Inflammatory macrophage treated with lipopolysaccharide for 1 hour (primary cell): ENCODE measurements at regions not wholly inside any gene's neighbourhood (a gene's known extent, or its start where the extent isn't known, plus 50 kb on each side); places are given as distances from the start of the nearest gene placed in this dataset.

Experiments
- DNase-seq, 2 donors: peaks; one replicate each; pipeline ENCODE4 v3.0.0-alpha.2; 2020 to 2022

DNA sequence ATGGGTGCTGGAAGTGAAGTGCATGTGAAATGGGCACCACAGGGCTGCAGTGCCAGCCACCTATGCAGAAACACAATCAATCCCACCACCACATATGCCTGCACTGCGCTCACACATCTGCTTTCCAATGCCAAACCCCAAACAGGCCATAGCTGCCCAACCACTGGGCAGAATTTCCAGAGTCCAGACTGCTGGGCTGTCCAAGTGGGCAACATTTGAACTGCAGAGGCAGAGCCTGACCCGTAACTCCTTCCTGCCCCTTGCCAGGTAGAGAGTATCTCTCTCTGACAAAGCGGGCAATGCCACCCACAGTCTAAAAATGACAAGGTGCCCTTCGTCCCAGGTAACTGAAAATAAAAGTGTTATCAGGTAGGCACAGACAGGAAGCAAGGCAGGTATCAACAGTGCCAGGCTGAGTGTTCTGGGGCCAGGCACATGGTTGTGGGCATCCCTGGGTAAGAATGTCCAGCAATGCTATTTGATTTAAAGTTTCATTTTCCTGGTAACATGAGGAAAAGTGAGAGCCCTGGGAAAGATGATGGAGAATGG, 79.5 kb downstream of the FOXA2 start:
- no peak for DNase-seq

DNA sequence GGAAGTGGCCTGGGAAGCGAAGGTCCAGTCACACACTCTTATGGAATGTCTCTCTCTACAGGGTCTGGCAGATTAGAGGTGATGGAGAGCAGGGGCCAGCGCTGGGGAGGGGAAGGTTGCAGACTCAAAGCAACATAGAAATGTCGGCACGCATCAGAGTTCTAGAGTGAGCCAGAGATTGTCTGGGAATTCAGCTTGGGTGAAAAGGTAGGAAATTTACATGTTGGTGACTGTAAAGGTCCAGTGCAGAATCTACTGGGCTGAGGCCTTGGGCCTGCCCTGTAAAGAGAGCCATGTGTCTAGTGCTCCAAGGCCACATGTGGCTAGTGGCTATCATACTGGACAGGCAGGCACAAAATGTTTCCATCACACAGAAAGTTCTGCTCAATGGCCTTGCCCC, 80.8 kb downstream of the FOXA2 start:
- no peak for DNase-seq

DNA sequence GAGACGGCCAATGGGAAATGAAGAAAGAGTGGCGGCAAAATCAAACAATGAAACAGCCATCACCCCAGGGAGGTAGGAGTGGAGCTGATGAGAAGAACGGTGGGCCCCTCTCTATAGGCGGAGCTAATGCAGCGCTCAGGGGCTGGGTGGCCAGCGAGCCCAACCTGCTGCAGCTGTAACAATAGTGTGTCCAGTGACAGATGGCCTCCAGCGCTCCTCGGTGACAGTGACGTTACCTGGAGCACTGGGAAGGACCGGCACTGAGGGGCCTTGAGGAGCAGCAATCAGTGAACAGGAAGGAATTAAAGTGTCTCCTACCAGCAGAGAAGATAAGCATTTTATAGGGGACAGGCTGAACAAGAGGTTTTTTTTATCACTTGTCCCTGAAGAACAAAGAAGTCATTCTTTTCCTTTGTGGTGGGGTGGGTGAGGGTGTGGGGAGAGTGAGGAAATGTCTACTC, 81.6 kb downstream of the FOXA2 start:
- DNase-seq = no peak

DNA sequence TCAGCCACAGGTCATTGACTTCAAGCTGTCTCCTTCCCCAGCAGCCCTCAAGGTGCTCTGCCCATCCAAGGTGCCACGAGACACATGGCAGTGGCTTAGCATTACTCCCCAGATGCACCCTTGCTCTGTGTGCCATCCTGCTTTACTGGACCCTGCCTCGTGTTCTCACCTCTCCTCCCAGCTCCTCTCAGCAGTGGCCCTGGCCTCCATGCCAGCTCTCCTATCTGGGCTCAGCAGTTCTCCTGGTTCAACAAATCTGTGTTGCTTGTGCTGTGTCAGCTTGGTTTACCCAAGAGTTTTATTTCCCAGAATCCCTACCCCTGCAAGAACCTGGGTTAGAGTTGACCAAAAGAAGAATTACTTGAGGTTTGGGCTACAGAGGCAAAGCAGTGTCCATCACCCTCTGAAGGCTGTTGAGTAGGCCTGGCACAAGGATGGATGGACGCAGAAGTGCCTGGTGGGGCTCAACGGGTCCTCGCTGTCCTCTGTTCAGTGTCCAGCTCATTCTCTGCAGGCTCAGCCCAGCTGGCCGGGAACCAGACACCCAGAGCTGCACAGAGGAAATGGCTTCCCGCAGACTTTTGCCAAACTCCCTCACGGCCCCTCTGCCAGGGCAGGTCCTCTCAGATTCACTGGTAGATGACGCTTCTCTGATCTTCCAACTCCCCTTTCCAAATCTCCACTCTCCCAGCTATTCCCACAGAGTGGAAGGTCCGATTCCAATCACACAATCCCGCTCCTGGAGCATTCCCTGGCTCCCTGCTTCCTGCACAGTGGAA, 82.6 kb downstream of the FOXA2 start:
- DNase-seq = no peak

DNA sequence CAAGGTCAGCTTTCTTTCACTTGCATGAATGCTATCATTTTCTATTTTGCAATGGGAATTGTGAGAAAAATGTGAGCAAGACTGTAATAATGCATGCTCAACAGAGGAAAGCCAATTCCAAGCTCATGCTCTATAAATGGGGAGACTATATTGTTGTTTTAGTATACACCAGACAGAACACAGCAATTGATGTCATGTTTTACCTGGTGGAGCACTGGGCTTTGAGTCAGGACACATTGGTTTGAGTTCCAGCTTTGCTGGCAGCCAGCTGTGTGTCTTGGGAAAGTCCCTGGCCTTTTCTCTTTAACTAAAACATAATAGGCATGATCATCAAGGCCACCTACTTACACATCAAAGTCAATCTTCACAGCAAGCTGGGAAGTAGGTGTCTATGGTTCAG, 83.3 kb downstream of the FOXA2 start:
- DNase-seq = no peak

DNA sequence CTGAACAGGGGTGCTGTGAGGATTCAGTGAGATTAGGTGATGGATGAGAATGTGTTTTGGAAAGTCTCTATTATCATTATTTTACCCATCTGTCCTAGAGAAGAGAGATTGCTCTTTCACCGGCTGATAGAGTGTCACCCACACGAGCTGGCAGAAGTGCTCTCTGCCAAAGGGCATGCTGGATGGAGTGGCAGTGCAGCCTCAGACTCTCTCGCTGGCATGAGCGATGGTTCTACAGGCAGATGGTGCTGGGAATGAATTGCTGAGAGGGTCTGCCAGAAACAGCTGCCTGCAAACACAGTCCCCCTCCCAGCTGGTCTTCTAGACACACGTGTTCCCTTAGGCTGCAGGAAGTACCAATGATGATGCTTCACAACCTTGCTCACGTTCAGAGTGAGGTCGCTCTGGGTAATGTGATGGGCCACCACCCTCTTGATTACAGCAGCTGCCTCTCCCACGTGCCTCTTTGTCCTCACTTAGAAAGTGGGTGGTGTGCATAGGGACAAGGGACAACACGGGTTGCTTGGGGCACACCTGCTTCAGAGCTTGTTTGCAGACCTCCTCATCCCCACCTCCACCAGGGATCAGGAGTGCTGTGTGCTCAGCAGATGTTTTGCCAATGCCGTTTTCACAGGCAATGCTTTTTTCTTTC, 84.7 kb downstream of the FOXA2 start:
- DNase-seq = no peak

GRCh38 chr20:22496817-22497216, 87.6 kb downstream of the FOXA2 start:
- no peak for DNase-seq

DNA sequence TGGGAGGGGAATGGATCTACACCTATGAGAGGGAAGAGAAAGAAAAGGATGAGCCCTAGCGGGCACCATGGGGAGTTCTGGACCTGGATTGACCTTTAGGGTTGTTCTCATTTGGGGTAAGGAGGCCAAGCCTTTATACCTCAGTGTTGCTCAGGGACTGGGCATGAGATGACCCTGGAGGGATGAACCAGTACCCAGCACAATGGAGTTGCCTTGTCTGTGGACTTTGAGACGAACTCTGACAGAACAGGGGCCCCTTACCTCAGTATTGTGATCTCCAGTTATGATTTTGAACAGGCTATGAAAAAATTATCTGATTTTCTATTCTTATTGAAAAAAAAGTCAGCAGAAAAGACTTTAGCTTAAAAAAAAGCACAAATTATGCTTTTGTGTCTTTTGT, 88.6 kb downstream of the FOXA2 start:
- DNase-seq = no peak

DNA sequence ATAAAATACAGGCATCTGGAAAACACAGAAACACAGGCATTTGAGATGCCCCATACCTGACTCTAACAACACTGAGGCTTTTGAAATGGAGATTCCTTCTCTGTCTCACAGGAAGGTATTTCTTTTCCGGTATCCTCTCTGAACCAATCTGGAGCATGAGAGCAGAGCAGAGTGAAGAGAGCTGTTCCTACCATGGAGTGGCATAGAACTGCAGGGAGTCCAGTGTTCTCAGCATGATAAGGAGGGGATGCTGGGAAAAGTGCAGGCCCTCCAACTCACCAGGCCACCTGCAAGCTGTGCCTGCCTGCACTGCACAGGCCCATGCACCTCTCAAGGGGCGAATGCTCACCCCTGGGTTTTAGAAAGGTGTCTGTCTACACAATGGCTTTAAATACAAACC, 89.2 kb downstream of the FOXA2 start:
- no peak for DNase-seq

DNA sequence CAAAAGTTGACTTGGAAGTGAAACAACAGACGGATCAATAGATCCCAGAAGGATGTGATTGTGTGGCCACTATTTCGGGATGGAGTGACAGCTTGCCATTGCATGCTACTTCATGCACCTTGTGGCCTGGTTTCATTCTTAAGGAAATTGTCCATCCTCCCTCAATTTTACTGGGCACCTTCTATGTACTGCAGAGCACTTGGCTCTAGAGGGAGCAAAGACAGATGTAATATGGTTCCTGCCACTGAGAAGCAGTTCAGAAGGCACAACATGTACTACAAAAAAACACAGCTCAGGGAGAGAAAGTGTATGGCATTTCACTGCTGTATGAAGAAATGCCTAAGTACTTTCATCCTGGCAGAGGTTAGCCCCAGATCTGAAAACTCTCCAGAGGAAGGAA, 91.9 kb downstream of the FOXA2 start:
- no peak for DNase-seq

- DNase-seq = no peak
These were observed 93.2 kb downstream of the FOXA2 start for GRCh38 chr20:22491194-22491505.

- DNase-seq = no peak
These were observed 93.8 kb downstream of the FOXA2 start for GRCh38 chr20:22490287-22491193.

GRCh38 chr20:22489626-22490286, 94.6 kb downstream of the FOXA2 start:
- DNase-seq = no peak

- no peak for DNase-seq
These were observed 104.0 kb downstream of the FOXA2 start for GRCh38 chr20:22480336-22480735.

- no peak for DNase-seq
These were observed 108.7 kb downstream of the FOXA2 start for GRCh38 chr20:22475662-22476061.

GRCh38 chr20:22474224-22474623, 110.1 kb downstream of the FOXA2 start:
- no peak for DNase-seq

GRCh38 chr20:22473293-22473692, 111.1 kb downstream of the FOXA2 start:
- DNase-seq = no peak

DNA sequence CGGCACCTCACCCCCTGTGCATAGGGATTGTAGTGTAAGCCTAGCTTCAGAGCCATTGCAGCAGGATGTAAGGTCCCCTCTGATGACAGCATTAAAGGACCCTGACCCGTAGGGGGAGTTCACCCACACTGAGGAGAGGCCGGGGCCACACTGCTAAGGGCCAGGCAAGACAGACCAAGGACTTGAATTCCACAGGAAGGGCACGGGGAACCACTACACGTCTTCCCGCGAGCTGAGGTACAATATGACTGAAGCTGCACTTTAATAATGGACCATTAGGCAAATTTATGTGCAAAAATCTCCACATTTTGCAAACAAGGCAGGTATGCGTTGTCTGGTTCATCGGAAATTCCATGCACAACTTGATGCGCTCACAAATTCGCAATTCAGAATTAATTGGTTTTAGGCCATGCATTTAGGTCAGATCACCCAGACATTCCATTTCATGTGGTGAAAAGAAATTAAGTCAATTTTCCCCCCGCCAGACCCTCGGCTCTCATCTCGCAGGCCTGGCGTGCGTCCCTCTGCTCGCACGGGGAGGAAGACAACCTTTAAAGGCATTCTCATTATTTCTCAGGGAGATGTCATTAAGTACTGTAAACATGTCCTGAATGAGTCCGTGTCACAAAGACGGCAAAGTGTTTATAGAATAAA, 111.8 kb downstream of the FOXA2 start:
- DNase-seq = no peak

DNA sequence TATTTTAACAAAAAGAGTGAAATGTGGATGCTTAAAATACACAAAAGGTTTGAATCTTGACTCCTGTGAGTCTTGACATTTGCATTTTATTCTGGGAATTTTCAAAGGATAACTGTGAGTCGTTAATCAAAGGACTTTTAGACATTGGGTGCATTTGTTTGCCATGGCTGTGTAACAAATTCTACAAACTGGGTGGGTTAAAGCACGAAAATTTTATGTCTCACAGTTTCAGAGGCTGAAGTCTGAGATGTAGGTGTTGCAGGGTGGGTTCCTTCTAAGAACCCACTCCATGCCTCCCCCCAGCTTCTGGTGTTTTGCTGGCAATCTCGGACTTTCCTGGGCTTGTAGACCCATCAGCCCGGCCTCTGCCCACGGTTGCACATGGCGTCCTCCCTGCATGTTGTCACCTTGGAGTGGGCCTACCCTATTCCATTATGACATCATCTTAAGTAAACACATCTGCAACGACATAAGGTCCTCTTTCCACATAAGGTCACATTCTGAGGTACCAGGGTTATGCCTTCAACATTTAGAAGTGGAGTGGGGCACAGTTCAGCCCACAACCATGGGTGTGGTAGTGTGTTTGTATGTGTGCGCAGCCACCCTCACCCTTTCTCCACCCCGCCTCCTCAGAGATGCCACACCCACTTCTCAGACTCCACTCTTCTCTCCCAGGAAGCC, 113.1 kb downstream of the FOXA2 start:
- no peak for DNase-seq

- DNase-seq = no peak
These were observed 113.7 kb downstream of the FOXA2 start for GRCh38 chr20:22470620-22471026.

DNA sequence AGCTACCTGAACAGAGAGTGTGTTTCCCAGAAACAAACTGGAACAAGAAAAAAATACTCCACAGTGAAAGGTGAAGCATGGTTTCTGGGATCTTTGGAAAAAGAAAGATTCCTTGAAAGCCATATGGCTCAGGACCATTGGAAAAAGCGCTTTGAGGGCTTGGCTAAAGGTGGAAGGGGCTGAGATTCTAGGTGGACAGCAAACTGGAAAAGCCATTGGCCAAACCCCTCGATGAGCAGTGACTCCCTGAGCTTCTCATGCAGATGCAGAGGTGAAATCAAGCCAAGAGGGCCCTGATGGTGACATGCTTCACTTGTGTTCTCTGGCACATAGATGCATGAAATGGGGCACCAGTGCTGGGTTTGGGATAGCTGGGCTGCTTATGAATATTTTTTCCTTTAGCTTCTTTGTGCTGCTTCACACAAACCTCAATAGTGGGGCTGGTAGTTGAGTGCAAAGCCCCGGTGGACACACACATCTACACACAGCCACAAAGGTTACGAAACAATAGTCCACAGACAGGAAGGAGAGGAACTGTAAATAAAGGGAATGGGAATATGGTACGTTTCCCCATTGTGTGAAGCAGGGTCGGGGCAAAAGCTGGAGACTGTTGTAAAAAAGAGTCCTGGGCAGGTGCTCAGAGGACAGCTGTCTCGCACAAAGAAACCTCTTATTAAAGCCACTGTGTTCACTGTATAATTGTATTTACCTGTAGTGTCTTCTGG, 117.8 kb downstream of the FOXA2 start:
- DNase-seq = no peak
